GM19438 (cell line): ENCODE measurements at regions not wholly inside any gene's neighbourhood (a gene's known extent, or its start where the extent isn't known, plus 50 kb on each side); places are given as distances from the start of the nearest gene placed in this dataset.
"Not testable (repeated sequence)": the region's sequence is repeated elsewhere in the genome, so short reads cannot be mapped to it uniquely, and the experiment has no call there.

ENCODE experiments used
- ATAC-seq: cut with Tn5 transposase; IDR thresholded peaks from one replicate; pipeline ENCODE4 v1.9.1; 2021; ENCODE audit warnings: low read depth; ENCODE audit not compliant: unreplicated experiment

DNA sequence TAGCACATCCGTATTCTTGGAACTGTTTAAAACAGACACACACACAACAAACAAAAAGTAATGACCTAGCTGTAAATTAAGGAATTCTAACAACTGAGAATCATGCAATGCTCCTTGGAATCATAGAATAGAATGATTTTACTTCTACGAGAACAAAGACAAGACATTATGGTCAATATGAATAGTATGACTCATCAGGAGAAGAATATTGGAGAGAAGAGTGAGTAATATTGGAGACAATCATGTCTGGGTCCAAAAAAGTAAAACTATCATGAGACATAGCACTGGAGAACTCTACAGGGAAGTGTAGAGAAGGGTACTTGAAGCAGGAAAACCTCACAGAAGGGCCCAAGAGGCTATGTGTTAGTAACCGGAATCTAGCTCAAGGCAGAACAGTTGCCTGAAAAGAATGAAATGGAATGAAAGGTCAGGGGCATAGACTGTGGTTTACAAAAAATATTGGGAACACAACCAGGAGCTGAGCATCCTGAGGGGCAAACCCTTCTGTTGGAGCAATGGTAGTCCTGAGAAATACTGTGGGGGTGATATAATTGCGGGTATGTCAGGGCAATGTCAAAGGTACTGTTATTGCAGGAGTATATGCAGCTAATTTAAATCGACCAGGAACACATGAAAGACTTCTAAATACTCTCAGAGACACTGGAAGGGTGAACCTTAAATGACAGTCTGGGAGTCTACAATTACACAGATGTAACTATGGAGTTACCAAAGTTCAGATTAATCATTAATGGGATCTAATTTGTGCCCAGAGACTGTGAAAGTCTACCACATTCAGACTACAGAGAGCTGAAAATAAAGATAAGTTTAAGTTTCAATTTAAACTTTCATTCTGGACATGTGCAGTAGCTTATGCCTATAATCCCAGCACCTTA lies 201.2 kb downstream of the BCHE start:
- ATAC-seq = no peak

DNA sequence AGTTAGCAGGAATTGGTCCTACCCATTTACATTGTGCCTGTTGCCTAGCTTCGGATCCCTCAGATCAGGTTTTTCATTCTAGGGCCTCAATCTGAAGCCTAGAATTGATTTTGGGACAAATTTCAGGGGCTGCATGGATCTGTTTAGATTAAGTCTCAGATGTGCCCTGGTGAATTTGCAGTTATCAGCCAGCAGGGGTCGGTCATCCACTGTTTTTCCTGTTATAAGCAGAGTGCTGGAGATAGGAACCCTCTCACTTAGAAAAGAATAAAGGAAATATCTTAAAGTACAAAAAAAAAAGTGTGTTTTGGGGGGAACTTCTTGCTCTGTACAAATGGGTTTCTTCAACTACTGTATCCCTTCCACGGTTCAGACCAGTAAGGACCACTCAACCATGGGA lies 212.5 kb downstream of the BCHE start:
- ATAC-seq = no peak

DNA sequence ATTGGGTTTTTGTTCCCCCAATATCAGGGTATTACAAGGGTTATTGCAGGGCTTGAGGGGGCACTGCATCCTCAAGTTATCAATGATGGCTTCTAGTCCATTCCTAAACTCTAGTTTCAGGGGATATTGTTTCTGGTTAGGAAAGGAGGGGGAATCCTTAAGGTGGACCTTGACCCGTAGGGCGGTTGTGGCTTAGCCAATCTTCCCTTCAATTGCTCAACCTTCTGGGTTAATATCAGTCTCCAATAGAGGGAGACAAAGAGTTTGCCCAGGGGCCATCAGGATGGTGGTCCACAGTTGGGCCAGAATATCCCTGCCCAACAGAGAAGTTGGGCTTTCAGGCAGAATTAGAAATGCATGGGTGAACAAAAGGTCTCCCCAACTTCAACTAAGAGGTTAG lies 214.9 kb downstream of the BCHE start:
- ATAC-seq = no peak

DNA sequence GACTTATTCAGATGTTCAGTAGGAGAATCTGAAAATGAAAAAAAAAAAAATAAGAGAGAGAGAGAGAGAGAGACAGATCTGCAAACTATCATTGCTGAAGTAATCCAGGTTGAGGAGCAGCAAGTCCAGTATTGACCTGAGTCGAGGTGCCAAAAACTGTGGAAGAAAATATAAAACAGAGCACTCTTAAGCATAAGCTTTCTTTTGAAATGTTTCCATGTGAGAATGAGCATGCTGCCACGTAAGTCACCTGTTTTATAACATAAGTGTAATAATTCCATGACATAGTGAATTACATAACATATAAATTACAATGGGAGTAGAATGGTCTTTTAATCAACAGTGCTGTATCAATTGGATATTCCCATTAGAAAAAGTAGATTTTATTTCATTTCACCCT lies 218.2 kb downstream of the BCHE start:
- no peak for ATAC-seq

- no peak for ATAC-seq
Measured at GRCh38 chr3:165617134-165617533, 220.1 kb downstream of the BCHE start.

DNA sequence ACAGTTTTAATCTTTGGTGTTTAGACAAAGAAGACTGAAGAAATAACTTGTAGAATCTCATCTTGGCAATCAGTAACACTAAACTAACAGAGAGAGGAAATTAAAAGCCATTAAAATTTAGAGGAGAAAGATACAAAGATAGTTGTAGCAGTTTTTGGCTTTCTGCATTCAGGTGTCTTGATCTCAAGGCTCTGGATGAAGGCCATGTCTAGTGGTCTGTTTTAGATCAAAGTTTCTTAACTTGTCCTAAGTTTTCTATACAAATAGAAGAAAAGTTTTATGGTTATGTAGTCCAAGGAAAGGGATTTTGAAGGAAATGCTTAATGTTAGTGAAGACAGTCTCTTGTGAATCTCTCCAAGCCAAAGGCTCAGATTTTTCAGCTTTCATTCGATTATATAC lies 222.9 kb downstream of the BCHE start:
- no peak for ATAC-seq

GRCh38 chr3:165613014-165613413 lies 224.2 kb downstream of the BCHE start:
- ATAC-seq = no peak

- no peak for ATAC-seq
Measured at GRCh38 chr3:165607221-165607620, 230.0 kb downstream of the BCHE start.

DNA sequence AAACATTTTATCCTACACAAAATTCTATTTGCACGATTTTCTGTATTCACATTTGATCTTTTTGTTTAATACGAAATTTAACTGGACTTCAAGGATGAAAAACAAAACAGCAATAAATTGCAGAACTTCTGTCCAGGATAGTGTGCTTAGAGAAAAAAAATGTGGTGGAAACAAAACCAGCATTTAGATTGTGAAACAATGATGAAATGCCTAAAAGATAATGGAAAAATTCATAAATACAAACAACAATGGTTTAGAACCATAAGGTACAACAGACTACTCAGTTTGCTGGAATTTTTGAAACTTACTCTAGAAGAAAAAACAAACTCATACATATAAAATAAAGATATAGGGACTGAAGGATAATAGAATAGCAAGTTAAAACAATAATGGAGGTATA lies 234.0 kb downstream of the BCHE start:
- ATAC-seq = no peak

DNA sequence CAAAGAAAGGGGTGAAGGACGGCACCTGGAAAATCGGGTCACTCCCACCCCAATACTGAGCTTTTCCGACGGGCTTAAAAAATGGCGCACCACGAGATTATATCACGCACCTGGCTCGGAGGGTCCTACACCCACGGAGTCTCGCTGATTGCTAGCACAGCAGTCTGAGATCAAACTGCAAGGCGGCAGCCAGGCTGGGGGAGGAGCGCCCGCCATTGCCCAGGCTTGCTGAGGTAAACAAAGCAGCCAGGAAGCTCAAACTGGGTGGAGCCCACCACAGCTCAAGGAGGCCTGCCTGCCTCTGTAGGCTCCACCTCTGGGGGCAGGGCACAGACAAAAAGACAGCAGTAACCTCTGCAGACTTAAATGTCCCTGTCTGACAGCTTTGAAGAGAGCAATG lies 264.7 kb downstream of the BCHE start:
- not testable (repeated sequence) for ATAC-seq

GRCh38 chr3:165568907-165569462 lies 268.2 kb downstream of the BCHE start:
- no peak for ATAC-seq

DNA sequence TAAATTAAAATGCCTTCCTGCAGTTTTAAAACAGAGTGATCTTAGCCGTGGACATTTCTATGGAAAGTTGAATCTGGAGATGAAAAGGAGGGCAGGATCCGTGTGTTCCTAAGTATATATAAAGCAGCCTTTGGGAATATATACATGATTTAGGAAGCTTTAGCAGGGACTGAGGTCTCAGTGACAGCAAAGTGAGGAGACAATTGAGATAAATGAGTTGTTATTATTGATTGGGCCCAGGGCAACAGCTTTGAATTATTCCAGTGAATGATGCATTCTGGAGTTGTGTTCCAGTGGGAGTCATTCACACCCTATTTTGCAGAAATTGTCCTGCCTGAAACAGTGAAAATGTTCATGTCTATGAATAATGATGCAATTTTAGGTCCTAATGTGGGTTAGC lies 281.4 kb downstream of the BCHE start:
- ATAC-seq = no peak

GRCh38 chr3:165553371-165553770 lies 283.9 kb downstream of the BCHE start:
- no peak for ATAC-seq

- no peak for ATAC-seq
Measured at GRCh38 chr3:165549665-165550064, 287.6 kb downstream of the BCHE start.

DNA sequence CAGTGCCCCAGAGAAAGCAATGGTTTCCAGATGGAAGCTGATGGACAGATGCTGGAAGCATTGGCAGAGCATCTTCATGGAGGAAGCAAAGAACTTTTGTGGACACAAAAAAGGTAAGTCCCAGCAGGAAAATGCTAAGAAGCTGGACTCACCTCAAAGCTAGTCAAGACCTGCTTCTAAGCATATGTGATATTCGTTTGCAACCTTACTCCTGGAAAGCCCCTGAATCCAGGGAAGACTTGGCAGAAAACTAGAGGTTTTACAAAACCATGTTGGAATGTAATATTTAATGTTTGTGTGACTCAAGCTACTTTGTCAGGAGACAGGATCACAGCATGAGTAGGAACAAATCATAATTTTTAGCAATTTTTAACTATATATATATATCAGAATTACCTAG lies 288.2 kb downstream of the BCHE start:
- ATAC-seq = no peak

- no peak for ATAC-seq
Measured at GRCh38 chr3:165545059-165545458, 292.2 kb downstream of the BCHE start.

- no peak for ATAC-seq
Measured at GRCh38 chr3:165544432-165544831, 292.8 kb downstream of the BCHE start.

DNA sequence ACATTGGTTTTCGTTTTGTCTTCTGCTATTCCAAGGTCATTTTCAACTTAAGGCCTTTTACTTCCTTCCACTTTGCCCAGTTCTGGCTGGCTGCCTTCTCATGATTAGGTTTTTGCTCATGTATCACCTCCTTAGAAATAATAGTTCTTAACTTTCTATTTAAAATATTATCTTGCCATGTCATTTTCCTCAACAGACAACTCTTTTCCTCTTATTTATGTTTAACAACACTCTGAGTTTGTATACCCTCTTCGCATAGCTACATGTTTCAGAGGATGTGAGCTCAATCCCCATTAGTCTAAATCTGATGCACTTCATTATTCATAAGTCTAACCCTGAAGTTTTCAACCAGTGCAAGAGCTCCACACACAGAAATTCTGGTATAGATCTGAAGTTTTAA lies 299.1 kb downstream of the BCHE start:
- no peak for ATAC-seq

- no peak for ATAC-seq
Measured at GRCh38 chr3:165532851-165533250, 304.4 kb downstream of the BCHE start.

GRCh38 chr3:165529451-165529850 lies 307.8 kb downstream of the BCHE start:
- no peak for ATAC-seq

DNA sequence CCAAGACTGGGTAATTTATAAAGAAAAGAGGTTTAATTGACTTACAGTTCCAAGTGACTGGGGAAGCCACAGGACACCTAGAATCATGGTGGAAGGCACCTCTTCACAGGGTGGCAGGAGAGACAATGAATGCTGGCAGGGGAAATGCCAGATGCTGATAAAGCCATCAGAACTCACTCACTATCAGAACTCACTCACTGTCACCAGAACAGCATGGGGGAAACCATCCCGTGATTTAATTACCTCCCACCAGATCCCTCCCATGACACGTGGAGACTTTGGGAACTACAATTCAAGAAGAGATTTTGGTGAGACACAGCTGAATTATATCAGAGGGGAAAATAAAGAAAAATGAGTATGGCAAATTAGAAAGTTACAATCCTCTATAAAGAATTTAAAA lies 310.9 kb downstream of the BCHE start:
- ATAC-seq = no peak

DNA sequence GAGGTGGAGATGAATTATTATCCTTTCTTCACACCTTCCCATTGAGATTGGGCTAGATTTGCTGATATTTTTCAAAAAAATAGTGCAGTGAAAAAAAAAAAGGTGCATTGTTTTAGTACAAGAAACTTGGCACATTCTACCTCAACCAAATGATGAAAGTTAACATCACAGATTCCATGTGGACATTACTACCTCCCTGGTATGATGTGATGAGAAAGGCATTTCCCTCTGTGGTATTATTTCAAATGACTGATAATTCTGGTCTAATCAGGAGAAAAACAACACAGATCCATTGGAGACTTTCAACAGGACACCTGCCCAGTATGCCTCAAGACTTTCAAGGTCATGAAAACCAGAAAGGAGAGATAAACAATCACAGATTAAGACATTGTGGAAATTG lies 313.4 kb downstream of the BCHE start:
- ATAC-seq = no peak
